SKM-1 (cell line): ENCODE measurements at regions not wholly inside any gene's neighbourhood (a gene's known extent, or its start where the extent isn't known, plus 50 kb on each side); places are given as distances from the start of the nearest gene placed in this dataset.
"Not testable (repeated sequence)": the region's sequence is repeated elsewhere in the genome, so short reads cannot be mapped to it uniquely, and the experiment has no call there.

ENCODE experiments used
- DNase-seq: peaks from one replicate; lab custom pipeline; 2025; ENCODE audit not compliant: unreplicated experiment; lab: John Stamatoyannopoulos, UW

DNA sequence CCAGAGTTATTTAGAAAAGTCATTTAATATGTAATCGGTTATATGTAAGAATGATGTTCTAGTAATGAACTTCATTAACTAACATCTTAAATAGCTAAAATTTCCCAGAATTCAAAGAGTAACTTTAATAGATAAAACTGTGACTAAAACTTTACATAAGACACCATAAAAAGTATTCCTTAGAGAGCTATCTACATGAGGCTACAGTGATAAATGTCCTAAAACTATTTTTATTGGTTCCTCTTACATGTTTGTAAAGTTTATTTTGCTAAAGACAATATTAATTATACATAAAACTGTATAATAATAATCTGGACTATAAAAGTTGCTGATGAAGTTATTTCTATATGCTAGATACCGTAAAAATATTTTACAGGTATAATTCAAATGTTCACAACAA, 897.7 kb upstream of the EPHA5 start:
- DNase-seq: no peak

DNA sequence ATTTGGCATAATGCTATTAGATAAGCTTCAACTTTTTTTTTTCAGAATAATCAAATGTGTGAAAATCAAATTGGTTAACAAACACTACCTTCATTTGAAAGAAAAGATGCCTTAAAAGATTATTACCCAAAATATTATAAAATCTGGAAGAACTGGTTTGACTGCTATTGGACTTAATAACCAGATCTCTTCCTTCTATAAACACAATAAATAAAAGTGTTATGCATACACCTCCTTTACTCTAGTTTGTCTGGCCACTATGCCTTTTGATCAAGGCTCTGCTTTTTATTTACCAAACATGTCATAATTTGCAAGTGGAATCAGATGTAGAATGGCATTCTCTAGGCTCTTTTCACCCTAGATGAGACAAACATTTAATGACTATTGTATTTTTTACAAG, 897.3 kb upstream of the EPHA5 start:
- DNase-seq: no peak

DNA sequence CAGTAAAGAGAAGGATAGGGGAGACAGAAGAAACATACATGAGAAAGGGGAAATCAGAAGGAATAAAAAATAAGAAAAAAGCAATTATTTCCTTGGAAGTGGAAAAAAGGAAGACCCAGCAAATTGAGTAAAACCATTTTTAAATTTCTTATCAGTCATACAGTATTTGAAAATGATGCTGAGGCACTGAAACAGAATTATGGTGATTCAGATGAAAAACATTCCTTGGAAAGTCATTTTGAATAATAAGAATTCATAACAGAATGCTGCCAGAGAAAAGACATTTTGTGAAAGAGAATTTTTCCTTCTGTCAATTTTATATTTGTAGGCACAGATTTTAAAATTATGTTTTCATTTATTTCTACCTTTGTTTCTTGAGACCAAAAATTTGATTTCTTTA, 895.5 kb upstream of the EPHA5 start:
- no peak for DNase-seq

DNA sequence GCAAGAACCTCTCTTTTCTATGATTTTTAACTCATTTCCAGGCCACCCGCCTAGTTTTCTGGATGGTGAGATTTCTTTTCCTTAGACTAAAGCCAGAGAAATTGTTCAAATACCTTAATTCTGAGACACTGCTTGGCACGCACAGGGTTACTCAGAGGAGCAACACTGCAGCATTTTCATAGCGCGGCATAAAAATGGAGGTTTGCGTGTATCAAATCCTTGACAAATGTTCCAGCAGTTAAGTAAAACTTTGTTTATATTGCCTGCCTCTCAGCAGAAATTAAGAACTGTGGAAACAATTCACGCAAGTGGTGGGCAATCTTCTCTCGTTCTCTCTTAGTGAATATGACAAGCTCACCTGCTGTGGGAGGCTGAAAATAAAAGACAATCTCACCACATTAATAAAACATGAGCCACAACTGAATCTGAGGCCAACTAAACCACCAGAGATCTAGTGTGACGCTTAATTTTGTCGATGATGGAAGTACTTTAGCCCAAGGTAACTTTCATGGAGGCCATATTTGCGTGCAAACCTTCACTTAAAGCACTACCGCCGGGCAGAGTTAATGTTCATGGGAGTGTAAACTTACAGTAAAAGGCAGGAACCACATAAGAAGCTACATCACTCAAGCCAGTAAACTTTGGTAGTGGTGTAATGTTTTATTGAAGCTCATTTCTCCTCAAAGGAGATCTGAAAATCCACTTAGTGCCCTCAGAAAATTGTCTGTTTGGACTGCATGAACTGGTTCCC, 894.8 kb upstream of the EPHA5 start:
- DNase-seq: no peak

DNA sequence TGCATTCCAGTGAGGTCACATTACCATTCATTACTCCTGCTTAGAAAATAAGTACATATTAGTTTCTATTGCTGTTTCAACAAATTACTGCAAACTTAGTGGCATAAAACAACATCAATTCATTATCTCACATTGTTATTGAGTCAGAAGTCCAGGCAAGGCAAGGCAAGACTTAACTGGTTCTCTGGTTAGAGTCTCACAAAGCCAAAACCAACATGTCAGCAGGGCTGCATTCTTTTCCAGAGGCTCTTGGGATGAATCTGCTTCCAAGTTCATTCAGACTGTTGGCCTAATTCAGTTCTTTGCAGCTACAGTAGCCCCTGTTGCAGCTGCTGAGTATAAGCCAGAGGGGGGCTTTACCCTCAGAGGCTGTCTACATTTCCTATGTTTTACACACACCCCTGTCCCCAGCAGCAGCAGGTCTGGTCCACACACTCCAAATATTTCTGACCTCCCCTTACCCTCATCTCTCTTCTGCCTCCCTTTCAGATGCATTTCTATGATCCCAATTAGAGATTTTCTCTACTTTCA, 892.1 kb upstream of the EPHA5 start:
- no peak for DNase-seq

DNA sequence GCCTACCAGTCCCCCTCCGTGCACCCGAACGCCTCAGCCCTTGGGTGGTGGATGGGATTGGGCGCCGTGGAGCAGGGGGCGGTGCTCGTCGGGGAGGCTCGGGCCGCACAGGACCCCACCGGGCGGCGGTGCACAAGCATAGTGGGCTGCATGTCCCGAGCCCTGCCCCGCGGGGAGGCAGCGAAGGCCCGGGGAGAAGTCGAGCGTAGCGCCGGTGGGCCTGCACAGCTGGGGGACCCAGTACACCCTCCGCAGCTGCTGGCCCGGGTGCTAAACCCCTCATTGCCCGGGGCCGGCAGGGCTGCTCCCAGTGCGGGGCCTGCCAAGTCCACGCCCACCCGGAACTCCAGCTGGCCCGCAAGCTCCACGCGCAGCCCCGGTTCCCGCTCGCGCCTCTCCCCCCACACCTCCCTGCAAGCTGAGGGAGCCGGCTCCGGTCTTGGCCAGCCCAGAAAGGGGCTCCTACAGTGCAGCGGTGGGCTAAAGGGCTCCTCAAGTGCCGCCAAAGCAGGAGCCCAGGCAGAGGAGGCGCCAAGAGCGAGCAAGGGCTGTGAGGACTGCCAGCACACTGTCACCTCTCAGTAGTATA, 891.3 kb upstream of the EPHA5 start:
- not testable (repeated sequence) for DNase-seq

DNA sequence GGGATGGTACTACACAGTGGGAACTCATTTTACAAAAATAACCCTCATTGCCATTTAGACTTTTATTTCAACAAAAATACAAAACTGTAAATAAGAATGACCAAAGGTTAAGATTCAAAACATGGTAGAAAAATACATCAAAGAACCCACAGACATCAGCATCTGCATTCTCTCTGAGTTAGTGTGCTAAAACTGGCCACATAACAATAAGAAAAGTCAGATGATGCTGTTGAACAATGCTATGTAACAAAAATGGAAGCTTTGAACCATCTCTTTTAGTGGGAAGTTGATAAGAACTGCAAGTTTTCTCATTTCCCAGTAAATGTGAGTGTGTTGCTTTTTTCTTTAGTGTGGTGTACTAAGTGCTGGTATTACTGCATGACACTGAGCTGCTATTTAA, 888.4 kb upstream of the EPHA5 start:
- DNase-seq: no peak

DNA sequence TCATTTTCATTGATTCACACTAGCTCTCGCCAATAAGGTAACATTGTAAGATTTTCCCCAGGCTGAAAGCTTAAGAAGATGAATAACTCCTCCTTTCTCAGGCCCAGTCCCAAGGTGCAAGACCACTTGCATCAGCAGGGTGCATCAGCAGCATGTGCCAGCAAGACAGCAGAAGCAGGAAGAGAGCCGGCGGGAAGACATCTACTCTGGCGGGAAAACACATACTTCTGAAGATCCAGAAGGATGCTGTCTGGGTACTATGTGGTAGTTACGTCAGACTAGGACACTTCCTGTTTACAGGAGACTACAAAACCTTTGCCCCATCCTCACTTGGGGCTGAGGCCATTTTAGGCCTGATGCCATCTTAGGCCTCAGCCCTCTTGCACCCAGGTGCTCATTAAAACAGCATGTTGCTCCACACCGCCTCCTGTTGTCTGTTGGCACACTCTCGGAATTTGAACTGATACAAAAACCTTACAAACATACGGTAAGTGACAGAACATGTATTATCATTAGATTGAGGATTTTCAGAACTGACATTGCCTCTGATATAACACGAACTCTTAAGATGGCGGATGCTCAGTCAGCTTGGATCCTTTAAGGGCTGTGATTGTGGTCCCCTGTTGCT, 886.5 kb upstream of the EPHA5 start:
- no peak for DNase-seq

DNA sequence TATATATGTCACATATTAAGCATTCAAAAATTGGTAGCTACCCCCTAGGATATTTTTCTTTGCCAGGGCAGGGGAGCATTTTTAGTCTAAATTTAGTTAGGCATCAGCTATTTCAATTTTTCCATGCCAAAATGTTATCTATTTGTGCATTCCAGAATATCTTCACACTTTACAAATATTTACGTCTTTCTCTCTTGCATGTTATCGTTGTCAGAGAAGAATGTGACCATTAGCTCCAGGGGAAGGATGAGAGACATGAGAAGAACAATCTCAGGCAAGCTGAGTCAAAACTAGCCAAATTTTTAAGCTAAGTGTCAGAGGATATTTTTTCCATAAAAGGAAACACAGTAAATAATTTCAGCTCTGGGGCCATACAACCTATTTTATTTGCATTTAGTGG, 885.0 kb upstream of the EPHA5 start:
- no peak for DNase-seq

DNA sequence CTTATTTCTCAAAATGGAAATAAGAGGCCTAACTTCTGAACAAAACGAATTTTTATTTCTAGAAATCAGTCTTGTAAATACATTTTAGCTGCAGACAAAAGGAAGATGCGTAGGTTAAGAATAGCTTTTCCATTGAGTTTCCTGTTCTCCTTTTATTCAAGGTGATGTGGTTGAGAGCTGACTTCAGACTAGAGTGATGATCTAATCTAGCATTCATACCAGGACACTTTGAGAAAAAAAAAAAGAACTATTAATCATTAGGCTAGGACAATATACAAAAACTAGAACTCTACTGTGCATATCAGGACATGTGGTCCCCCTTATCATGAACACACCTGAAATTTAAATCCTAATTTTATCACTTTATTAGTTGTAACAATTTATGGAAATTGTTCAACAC, 884.5 kb upstream of the EPHA5 start:
- no peak for DNase-seq

DNA sequence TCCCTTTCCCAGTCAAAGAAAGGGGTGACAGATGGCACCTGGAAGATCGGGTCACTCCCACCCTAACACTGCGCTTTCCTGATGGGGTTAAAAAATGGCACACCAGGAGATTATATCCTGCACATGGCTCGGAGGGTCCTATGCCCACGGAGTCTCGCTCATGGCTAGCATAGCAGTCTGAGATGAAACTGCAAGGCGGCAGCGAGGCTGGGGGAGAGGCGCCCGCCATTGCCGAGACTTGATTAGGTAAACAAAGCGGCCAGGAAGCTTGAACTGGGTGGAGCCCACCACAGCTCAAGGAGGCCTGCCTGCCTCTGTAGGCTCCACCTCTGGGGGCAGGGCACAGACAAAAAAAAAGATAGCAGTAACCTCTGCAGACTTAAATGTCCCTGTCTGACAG, 875.0 kb upstream of the EPHA5 start:
- DNase-seq: not testable (repeated sequence)

DNA sequence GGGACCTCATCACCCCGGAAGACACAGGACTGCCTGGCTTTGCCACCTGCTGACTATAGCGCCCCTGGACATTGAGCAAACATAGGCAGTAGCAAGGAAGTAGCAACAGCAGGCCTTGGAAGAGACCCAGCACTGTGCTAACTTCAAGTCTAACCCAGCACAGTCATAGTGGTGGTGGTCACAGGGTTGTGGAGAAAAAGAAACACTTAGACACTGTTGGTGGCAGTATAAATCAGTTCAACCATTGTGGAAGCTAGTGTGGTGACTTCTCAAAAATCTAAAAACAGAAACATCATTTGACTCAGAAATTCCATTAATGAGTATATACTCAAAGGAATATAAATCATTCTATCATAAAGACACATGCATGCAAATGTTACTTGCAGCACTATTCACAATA, 874.0 kb upstream of the EPHA5 start:
- DNase-seq: no peak

DNA sequence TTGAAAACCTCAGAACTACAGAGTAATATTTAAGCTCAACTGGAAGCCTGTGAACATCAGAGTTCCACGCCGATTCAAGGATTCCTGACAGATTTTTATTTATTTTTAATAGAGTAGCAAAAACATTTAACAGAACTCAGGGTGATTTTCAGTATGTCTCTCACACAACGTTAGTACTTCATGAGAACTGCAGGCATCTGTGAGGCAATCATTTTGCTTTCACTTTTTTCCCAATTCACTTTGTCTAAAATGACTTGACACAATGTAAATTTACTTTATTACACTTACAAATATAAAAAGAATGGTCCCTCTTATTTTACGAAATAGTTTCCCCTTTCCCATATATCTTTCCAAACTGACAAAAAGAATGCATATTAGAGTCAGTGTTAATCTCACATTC, 869.5 kb upstream of the EPHA5 start:
- DNase-seq: no peak

DNA sequence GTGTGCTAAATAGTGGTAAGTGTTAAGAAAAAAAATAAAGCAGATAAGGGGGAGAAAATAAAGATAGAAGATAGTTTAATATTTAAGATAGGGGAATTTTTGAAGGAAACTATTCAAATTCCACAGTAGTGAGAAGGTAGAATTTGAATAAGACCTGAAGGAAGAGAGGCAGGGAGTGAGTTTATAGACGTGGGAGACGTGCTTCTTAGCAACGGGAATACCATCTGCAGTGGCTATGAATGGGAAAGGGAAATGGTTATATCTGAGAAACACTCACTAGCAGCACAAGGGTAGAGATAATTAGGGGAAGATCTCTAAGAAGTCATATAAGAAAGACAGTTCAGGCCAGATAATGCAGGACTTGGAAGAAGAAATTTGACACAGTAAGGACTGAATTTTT, 854.5 kb upstream of the EPHA5 start:
- no peak for DNase-seq

DNA sequence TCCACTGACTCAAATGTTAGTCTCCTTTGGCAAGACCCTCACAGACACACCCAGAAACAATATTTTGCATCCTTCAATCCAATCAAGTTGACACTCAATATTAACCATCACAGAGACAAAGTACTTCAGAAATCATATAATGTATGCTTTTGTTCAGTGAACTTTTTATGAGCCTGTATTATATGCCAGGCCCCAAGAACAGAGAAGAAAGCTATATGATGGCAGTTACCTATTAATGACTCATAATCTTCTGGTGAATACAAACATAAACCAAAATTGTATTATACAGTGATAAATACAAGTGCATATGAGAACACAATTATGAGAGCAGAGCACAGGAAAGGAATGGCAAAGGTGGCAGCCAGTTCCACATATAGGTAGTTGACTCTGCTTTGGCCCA, 852.0 kb upstream of the EPHA5 start:
- no peak for DNase-seq

DNA sequence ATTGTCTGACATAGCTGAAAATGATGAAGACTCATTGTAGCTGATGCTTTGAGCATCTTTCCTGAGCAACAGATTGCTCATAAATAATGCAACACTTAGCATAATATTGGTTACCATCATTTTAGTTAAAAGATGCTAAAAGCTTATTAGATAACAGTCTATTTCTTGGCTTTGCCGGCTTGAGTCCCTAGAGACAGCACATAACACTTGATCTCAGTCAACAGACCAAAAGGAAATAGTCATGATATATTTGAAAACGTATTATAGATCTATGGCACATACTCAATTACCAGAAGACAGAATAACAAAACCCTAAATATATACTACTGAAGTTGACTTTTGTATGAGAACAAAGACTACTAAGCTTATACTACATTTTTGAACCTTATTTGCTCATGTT, 846.7 kb upstream of the EPHA5 start:
- no peak for DNase-seq

DNA sequence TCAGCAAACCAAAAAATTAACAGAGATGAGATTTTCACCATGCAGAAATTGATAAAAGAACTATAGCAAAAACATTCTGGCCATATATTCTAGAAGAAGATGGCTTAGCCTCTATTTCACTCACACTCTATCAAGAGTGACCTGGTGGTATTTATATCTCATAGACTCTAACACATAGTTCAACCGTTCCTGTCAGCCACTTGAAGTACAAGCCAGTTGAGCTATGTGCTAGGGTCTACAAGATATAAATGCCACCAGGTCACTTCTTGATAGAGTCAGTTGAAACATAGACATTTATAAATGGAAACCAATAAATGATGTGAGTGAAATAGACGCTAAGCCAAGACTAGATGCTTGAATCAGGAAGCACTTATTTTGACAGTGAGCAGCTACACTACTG, 836.7 kb upstream of the EPHA5 start:
- DNase-seq: no peak

DNA sequence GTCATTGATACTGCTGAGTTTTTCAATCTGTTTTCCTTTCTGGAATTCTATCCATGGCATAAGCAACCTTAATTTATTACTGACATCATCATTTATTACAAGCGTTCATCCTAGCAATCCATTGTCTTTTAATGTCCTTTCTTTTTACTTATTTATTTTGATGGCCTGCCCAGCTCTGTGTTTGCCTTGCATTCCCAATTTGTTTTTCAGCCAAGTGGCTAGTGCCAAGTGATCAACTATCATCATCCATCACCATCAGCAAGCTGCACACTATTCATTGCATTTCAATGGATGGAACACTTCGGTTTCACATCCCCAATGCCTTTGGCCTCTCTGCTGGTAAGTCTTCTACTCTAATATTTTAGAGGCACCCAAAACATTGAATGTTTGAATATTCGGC, 831.7 kb upstream of the EPHA5 start:
- DNase-seq: no peak

DNA sequence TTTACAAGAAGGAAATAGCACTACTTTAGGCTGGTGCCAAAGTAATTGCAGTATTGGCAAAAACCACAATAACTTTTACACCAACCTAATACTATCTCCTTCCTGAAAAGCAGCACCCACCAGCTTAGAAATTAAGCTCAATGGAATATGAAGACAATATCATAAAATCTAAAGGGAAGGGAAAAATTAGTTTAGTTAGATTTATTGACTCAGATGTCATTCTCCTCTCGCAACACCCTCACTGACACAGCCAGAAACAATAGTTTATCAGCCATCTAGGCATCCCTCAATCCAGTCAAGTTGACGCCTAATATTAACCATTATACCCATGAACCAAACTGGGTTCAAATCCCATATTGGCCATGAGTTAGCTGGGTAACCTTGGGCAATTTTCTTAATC, 820.4 kb upstream of the EPHA5 start:
- DNase-seq: no peak

DNA sequence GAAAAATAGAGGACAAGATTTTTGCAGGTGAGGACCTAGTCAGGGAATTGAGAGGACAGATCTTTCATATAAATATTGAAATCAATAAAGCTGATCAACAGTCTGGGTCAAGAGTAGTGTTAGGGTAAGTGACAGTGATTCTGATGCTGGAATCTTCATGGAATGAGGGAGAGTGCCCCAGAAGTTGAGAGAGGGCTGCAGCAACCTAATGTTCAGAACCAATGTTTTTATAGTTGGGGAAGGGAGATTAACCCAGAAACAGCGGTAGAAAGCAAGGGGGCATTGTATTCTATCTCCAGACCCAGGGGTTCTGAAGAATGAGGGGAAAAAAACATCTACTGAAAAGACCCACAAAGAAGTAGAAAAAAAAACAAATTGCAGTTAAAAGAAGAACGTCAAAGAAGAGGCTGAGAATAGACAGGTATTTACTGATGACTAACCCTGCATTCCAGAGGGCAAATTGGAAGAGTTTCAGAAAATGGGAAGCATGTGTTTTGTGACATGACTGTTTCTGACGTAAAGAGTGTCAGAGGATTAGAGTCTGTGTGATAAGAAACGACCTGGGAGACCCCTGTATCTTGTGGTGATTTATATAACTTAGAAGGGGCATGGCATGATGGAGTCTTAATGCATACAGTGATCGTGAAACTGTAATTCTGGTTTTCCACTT, 819.6 kb upstream of the EPHA5 start:
- DNase-seq: no peak

DNA sequence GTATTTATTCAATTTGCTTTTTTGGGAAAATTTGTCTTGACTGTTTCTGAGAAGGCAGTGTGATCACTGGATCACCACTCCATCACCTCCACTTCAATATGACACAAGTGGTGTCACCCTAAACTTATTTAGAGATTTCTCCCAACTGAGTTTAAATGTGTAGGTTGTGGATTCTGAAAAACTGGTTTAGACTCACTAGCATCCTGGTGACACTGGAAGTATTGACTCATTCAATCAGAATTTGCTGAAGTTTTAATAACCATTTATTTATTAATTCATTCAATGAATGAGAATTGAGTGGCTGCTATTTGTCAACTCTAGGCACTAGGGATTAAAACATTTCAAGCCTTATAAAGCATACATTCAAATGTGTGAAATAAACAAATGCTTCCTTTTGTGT, 819.1 kb upstream of the EPHA5 start:
- DNase-seq: no peak

DNA sequence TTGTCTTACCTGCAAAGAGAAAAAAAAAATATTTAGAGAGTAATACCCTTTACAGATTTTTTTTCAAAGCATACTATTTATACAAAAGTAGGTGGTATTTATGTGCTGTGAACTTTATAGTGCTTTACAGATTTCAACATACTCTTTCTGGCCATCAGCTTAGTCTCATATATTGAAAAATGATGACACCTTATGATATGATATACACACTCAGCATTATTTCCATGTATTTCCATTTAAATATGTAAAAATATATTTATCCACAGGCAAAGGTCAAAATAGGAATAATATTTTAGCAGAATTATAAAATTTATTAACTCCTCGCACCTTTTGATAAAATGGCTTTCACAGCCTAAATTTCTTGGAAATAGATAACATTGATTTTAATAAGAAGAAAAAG, 815.8 kb upstream of the EPHA5 start:
- no peak for DNase-seq
